Activated CD8-positive, alpha-beta T cell treated with anti-CD3 and anti-CD28 coated beads for 36 hours (primary cell): ENCODE measurements at regions not wholly inside any gene's neighbourhood (a gene's known extent, or its start where the extent isn't known, plus 50 kb on each side); places are given as distances from the start of the nearest gene placed in this dataset.

Experiments
- ATAC-seq: fragments of 200-7000 bp; cut with Tn5 transposase; one replicate; pipeline ENCODE4 v1.10.0; 2021; ENCODE audit warnings: mild to moderate bottlenecking, moderate library complexity
- CTCF ChIA-PET: fragments of 350-600 bp; sonication (Branson Sonifier 250); formaldehyde crosslinking; loops from one replicate; lab custom pipeline; 2021; ENCODE audit warnings: antibody characterized with exemption; lab: Charles Lee
- POLR2A ChIA-PET: fragments of 350-600 bp; sonication (Branson Sonifier 250); formaldehyde crosslinking; loops from one replicate; lab custom pipeline; 2021; ENCODE audit warnings: antibody characterized with exemption; lab: Charles Lee
- DNase-seq: peaks from one replicate; pipeline ENCODE4 v3.0.0-alpha.2; 2020
- H3K27ac Mint-ChIP-seq: one replicate; pipeline ENCODE4 v1.8.0; 2021; ENCODE audit warnings: mild to moderate bottlenecking, mixed read lengths
- H3K27me3 Mint-ChIP-seq: one replicate; pipeline ENCODE4 v1.8.0; 2021; ENCODE audit warnings: mixed read lengths
- H3K36me3 Mint-ChIP-seq: one replicate; pipeline ENCODE4 v1.8.0; 2021; ENCODE audit warnings: low read depth, mixed read lengths
- H3K4me1 Mint-ChIP-seq: one replicate; pipeline ENCODE4 v1.8.0; 2021; ENCODE audit warnings: low read depth, mixed read lengths
- H3K4me3 Mint-ChIP-seq: one replicate; pipeline ENCODE4 v1.8.0; 2021; ENCODE audit warnings: mild to moderate bottlenecking, moderate library complexity, mixed read lengths
- H3K9me3 Mint-ChIP-seq: one replicate; pipeline ENCODE4 v1.8.0; 2021; ENCODE audit warnings: mixed read lengths
- intact Hi-C: fragments of 100-400 bp; cut with micrococcal nuclease; formaldehyde crosslinking; loops from one replicate; pipeline ENCODE4 v1.10.0; 2022
- TF ChIP-seq, protein P1 (sequence below): fragments of 200-600 bp; IDR thresholded peaks from one replicate; pipeline ENCODE4 v1.8.0; 2022; ENCODE audit warnings: antibody characterized with exemption, mild to moderate bottlenecking

- intact Hi-C loops = no loop called here
- Mint-ChIP-seq H3K27ac (no peak overlapping the region), H3K9me3 (peaks cover 7% of the 10 kb centered on the region), H3K4me3 (no peak overlapping the region), H3K27me3 (no peaks in the 10 kb centered on the region), H3K36me3 (no peaks in the 10 kb centered on the region), H3K4me1 (no peaks in the 10 kb centered on the region)
- DNase-seq = no peak
- CTCF ChIA-PET = no interaction called here
- POLR2A ChIA-PET = no interaction called here
- TF ChIP-seq, protein P1, sequence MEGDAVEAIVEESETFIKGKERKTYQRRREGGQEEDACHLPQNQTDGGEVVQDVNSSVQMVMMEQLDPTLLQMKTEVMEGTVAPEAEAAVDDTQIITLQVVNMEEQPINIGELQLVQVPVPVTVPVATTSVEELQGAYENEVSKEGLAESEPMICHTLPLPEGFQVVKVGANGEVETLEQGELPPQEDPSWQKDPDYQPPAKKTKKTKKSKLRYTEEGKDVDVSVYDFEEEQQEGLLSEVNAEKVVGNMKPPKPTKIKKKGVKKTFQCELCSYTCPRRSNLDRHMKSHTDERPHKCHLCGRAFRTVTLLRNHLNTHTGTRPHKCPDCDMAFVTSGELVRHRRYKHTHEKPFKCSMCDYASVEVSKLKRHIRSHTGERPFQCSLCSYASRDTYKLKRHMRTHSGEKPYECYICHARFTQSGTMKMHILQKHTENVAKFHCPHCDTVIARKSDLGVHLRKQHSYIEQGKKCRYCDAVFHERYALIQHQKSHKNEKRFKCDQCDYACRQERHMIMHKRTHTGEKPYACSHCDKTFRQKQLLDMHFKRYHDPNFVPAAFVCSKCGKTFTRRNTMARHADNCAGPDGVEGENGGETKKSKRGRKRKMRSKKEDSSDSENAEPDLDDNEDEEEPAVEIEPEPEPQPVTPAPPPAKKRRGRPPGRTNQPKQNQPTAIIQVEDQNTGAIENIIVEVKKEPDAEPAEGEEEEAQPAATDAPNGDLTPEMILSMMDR = no peak
- ATAC-seq = no peak
These were observed 1598.6 kb upstream of the PCDH7 start for GRCh38 chr4:29121586-29121985.

- Mint-ChIP-seq H3K9me3 (peaks cover 6% of the 10 kb centered on the region), H3K4me3 (no peak overlapping the region), H3K4me1 (no peaks in the 10 kb centered on the region), H3K27ac (no peak overlapping the region), H3K27me3 (no peaks in the 10 kb centered on the region), H3K36me3 (no peaks in the 10 kb centered on the region)
- ChIA-PET CTCF (no interaction called here), POLR2A (no interaction called here)
- no peak for DNase-seq
- ATAC-seq = no peak
- intact Hi-C loops = no loop called here
- TF ChIP-seq, protein P1 = no peak
These were observed 1591.4 kb upstream of the PCDH7 start for GRCh38 chr4:29128810-29129209.

- no peaks in the 10 kb centered on the region for H3K36me3 Mint-ChIP-seq
- ChIA-PET POLR2A (no interaction called here), CTCF (no interaction called here)
- no peak overlapping the region for H3K27ac Mint-ChIP-seq
- TF ChIP-seq, protein P1 = no peak
- no peak for ATAC-seq
- H3K4me1 Mint-ChIP-seq = no peaks in the 10 kb centered on the region
- DNase-seq = no peak
- H3K4me3 Mint-ChIP-seq = no peak overlapping the region
- peaks cover 10% of the 10 kb centered on the region for H3K9me3 Mint-ChIP-seq
- intact Hi-C loops = no loop called here
- no peaks in the 10 kb centered on the region for H3K27me3 Mint-ChIP-seq
These were observed 1588.9 kb upstream of the PCDH7 start for GRCh38 chr4:29131304-29131703.

DNA sequence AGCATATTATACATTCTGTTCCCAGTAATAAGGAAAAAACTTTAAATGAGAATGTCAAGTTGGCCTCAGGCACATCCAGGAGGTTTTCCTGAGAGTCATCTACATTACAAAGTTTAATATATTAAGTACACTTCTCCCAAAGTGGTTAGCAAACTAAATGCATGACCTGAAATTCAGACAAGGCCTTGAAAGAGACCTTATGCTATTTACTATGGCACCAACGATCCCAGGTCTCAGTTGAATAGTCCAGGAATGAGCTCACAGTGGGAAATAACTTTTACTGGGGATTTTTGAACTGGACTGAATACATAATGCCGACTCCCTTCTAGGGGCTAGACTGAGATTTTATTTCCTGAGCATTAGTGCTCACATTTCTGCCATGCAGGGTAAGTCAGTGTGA, 1577.5 kb upstream of the PCDH7 start:
- no peaks in the 10 kb centered on the region for H3K27me3 Mint-ChIP-seq
- no peak for ATAC-seq

GRCh38 chr4:29151584-29151983, 1568.6 kb upstream of the PCDH7 start:
- intact Hi-C loops = no loop called here
- TF ChIP-seq, protein P1 = no peak
- H3K4me3 Mint-ChIP-seq = no peak overlapping the region
- peaks cover 1% of the 10 kb centered on the region for H3K9me3 Mint-ChIP-seq
- CTCF ChIA-PET = no interaction called here
- H3K27ac Mint-ChIP-seq = no peak overlapping the region
- no peaks in the 10 kb centered on the region for H3K4me1 Mint-ChIP-seq
- no peaks in the 10 kb centered on the region for H3K36me3 Mint-ChIP-seq
- no peak for DNase-seq
- H3K27me3 Mint-ChIP-seq = no peaks in the 10 kb centered on the region
- ATAC-seq = no peak
- POLR2A ChIA-PET = no interaction called here

More for the DNA sequence above, 1577.5 kb upstream of the PCDH7 start:
- Mint-ChIP-seq H3K27ac (no peak overlapping the region), H3K4me1 (no peaks in the 10 kb centered on the region), H3K9me3 (peaks cover 2% of the 10 kb centered on the region), H3K4me3 (no peak overlapping the region), H3K36me3 (no peaks in the 10 kb centered on the region)
- intact Hi-C loops = no loop called here
- TF ChIP-seq, protein P1 = no peak
- no peak for DNase-seq
- CTCF ChIA-PET = no interaction called here
- POLR2A ChIA-PET = no interaction called here
